ENCODE measurements at regions not wholly inside any gene's neighbourhood (a gene's known extent, or its start where the extent isn't known, plus 50 kb on each side); places are given as distances from the start of the nearest gene placed in this dataset.
"Not testable (repeated sequence)": the region's sequence is repeated elsewhere in the genome, so short reads cannot be mapped to it uniquely, and the experiment has no call there.

DNA sequence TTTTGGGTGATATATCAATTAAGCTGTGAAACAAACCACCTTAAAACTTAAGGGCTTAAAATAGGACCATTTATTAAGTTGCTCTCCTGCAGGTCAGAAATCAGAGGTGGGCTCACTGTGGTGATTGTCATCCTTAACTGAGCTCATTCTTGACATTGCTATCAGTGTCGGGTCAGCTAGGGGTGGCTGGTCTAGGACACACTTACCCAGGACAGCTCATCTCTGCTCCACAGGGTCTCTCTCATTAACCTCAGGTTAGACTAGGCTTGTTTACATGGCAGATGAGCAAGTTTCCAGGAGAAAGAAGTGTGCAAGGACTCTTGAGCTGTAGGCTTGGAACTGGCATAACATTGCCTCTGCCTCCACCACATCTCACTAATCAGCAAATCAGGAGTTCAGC, 601.0 kb upstream of the RAG2 start:
- H3K4me1 ChIP-seq (ENCODE audit: insufficient read depth, low read length) = peaks cover 10% of the 10 kb centered on the region; the same call in 1 of the 2 replicates
- H3K36me3 ChIP-seq (ENCODE audit: insufficient read depth, low read length) = no peaks in the 10 kb centered on the region
- no peak overlapping the region for H3K4me3 ChIP-seq (ENCODE audit: low read length)
- no peak overlapping the region for H3K27ac ChIP-seq (ENCODE audit: low read depth, low read length)
- peaks cover 17% of the 10 kb centered on the region for H3K9me3 ChIP-seq (ENCODE audit: insufficient read depth, low read depth, low read length)
- H3K9ac ChIP-seq (ENCODE audit: low read depth, low read length) = no peak overlapping the region
- WGBS = 87% methylated on average over 1 of the region's 1 CpG
- H3K27me3 ChIP-seq (ENCODE audit: insufficient read depth, low read length) = no peaks in the 10 kb centered on the region

DNA sequence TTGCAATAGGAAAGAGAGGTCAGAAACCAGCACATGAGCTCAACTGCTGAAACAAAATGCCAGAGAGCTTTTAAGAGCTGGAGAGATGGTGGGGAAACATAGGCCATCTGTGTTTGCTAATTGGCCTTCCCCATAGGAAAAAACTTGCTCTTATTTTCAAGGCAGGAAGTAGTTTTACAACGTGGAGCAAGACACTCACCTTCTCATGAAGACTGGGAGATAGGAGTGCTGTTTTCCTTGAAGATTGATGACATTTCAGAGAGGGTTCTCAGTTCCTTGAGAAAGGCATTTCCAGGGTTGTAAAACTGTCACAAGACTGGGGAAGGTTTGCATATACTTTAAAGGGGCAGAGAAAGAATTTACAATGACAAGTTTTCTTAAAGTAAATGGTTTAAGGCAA, 586.3 kb upstream of the RAG2 start:
- Histone ChIP-seq H3K9ac (ENCODE audit: low read depth, low read length) (no peak overlapping the region), H3K36me3 (ENCODE audit: insufficient read depth, low read length) (no peaks in the 10 kb centered on the region), H3K27ac (ENCODE audit: low read depth, low read length) (no peak overlapping the region), H3K4me1 (ENCODE audit: insufficient read depth, low read length) (peaks cover 7% of the 10 kb centered on the region; the same call in 1 of the 2 replicates), H3K9me3 (ENCODE audit: insufficient read depth, low read depth, low read length) (peaks cover 19% of the 10 kb centered on the region; the same call in 1 of the 2 replicates), H3K27me3 (ENCODE audit: insufficient read depth, low read length) (no peaks in the 10 kb centered on the region), H3K4me3 (ENCODE audit: low read length) (no peak overlapping the region)
- 36% methylated on average over 1 of the region's 1 CpG for WGBS

DNA sequence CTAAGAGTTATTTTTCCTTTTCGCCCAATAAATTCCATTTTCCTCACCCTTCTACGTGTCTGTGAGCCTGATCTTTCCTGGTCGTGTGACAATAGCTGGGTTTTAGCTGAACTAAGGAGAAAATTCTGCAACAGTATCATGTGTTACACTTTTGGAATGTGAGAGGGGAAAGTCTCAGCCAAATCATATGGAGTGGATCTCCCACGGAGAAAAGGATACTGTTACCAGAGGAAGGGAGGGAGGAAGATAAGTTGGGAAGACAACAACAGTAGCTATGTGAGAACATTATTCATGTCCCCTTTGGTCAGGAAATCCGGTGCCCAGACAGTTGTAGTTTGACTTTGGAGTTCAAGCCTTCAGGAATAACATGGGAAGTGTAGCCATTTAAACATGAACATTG, 584.0 kb upstream of the RAG2 start:
- H3K27me3 ChIP-seq (ENCODE audit: insufficient read depth, low read length) = no peaks in the 10 kb centered on the region
- H3K27ac ChIP-seq (ENCODE audit: low read depth, low read length) = no peak overlapping the region
- no peak overlapping the region for H3K4me3 ChIP-seq (ENCODE audit: low read length)
- H3K9me3 ChIP-seq (ENCODE audit: insufficient read depth, low read depth, low read length) = peaks cover 19% of the 10 kb centered on the region; the same call in 1 of the 2 replicates
- 92% methylated on average over 5 of the region's 5 CpGs for WGBS
- no peaks in the 10 kb centered on the region for H3K36me3 ChIP-seq (ENCODE audit: insufficient read depth, low read length)
- H3K4me1 ChIP-seq (ENCODE audit: insufficient read depth, low read length) = peaks cover 7% of the 10 kb centered on the region; the same call in 1 of the 2 replicates
- no peak overlapping the region for H3K9ac ChIP-seq (ENCODE audit: low read depth, low read length)

DNA sequence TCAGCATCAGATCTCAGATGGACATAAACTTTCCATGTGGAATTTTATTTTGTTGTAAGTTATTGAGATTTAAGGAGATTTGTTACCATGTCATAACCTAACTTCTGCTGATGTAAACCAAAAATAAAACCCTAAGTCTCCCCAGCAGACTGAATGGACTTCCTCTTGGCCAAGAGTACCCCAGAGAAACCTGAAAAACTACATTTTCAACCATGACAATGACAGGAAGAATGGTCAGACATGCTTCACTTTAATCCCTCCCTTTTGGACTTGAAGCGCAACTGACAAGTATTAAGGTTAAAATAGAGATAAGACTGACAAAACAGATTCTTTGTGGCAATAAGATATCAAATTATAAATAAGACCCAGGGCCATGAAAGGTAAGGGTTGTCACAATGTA, 579.7 kb upstream of the RAG2 start:
- H3K27ac ChIP-seq (ENCODE audit: low read depth, low read length) = no peak overlapping the region
- peaks cover 19% of the 10 kb centered on the region; the same call in 1 of the 2 replicates for H3K9me3 ChIP-seq (ENCODE audit: insufficient read depth, low read depth, low read length)
- H3K4me1 ChIP-seq (ENCODE audit: insufficient read depth, low read length) = peaks cover under 1% of the 10 kb centered on the region; the same call in 1 of the 2 replicates
- no peaks in the 10 kb centered on the region for H3K36me3 ChIP-seq (ENCODE audit: insufficient read depth, low read length)
- H3K9ac ChIP-seq (ENCODE audit: low read depth, low read length) = no peak overlapping the region
- WGBS = no CpG with 5 or more reads among the region's 1 CpG
- no peaks in the 10 kb centered on the region for H3K27me3 ChIP-seq (ENCODE audit: insufficient read depth, low read length)
- no peak overlapping the region for H3K4me3 ChIP-seq (ENCODE audit: low read length)

DNA sequence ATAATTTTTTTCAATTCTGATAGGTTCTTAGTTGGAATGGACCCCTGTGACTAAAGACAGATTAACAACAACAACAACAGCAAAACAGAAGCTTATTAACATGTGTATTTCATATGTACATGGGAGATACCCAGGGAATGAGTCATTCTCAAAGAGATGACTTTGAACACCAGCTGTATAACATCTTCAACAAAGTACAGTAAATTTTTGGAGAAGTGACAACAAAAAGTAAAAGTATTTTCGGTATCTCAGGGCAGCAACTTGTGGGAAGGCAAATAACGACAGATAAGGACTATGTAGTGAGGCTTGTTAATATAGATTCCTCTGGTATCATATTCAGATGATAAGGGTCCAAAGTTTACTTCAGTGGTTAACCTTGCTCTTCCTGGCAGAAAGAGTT, 573.4 kb upstream of the RAG2 start:
- Histone ChIP-seq H3K4me3 (ENCODE audit: low read length) (no peak overlapping the region), H3K9me3 (ENCODE audit: insufficient read depth, low read depth, low read length) (no peaks in the 10 kb centered on the region), H3K4me1 (ENCODE audit: insufficient read depth, low read length) (no peaks in the 10 kb centered on the region), H3K27ac (ENCODE audit: low read depth, low read length) (no peak overlapping the region), H3K9ac (ENCODE audit: low read depth, low read length) (no peak overlapping the region), H3K27me3 (ENCODE audit: insufficient read depth, low read length) (no peaks in the 10 kb centered on the region), H3K36me3 (ENCODE audit: insufficient read depth, low read length) (no peaks in the 10 kb centered on the region)
- WGBS = 100% methylated on average over 2 of the region's 2 CpGs

DNA sequence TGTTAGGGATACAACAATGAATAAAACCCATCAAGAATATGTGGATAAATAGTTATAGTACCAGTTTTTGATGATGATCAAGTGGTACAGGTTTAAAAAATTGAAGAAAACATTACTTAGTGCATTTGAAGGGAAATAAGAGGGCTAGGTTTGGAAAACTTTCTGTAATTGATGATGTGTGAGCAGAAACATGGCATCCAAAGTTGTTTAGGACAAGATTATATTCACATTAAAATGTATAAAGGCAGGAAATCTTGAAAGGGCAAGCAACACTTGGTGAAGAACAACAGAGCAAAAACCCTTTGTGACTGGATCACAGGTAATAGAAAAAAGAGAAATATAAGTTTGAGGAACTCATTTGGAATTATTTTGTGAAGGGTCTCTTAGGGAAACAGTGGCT, 572.3 kb upstream of the RAG2 start:
- H3K9ac ChIP-seq (ENCODE audit: low read depth, low read length) = no peak overlapping the region
- H3K9me3 ChIP-seq (ENCODE audit: insufficient read depth, low read depth, low read length) = no peaks in the 10 kb centered on the region
- H3K4me1 ChIP-seq (ENCODE audit: insufficient read depth, low read length) = no peaks in the 10 kb centered on the region
- no peaks in the 10 kb centered on the region for H3K36me3 ChIP-seq (ENCODE audit: insufficient read depth, low read length)
- no peaks in the 10 kb centered on the region for H3K27me3 ChIP-seq (ENCODE audit: insufficient read depth, low read length)
- H3K27ac ChIP-seq (ENCODE audit: low read depth, low read length) = no peak overlapping the region
- no peak overlapping the region for H3K4me3 ChIP-seq (ENCODE audit: low read length)

DNA sequence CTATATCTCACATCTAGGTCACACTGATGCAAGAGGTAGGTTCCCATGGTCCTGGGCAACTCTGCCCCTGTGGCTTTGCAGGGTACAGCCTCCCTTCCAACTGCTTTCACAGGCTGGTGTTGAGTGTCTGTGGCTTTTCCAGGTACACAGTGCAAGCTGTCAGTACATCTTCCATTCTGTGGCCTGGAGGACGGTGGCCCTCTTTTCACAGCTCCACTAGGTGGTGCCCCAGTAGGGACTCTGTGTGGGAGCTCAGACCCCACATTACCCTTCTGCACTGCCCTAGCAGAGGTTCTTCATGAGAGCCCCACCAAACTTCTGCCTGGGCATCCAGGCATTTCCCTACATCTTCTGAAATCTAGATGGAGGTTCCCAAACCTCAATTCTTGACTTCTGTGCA, 547.4 kb upstream of the RAG2 start:
- not testable (repeated sequence) for H3K9me3 ChIP-seq (ENCODE audit: insufficient read depth, low read depth, low read length); H3K4me3 ChIP-seq (ENCODE audit: low read length); H3K36me3 ChIP-seq (ENCODE audit: insufficient read depth, low read length); H3K4me1 ChIP-seq (ENCODE audit: insufficient read depth, low read length); H3K9ac ChIP-seq (ENCODE audit: low read depth, low read length); H3K27ac ChIP-seq (ENCODE audit: low read depth, low read length); H3K27me3 ChIP-seq (ENCODE audit: insufficient read depth, low read length)
- 92% methylated on average over 1 of the region's 1 CpG for WGBS

DNA sequence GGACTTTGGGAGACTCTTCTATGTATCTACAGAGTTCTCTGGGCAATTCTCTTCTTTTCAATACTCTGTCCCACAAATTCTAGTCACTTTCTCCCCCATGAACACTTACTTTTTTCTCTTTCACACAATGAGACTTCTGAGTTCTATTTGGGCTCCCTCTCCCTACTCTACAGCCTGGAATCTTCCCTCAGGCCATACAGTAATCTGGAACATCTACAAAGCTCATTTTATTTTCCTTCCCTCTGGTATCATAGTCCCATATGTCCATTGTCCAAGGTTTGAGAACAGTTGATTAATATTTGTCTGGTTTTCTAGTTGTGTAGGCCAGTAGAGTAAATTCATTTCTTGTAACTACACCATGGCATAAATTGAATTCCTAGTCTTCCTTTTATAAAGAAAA, 544.6 kb upstream of the RAG2 start:
- no peak overlapping the region for H3K4me3 ChIP-seq (ENCODE audit: low read length)
- H3K9ac ChIP-seq (ENCODE audit: low read depth, low read length) = no peak overlapping the region

DNA sequence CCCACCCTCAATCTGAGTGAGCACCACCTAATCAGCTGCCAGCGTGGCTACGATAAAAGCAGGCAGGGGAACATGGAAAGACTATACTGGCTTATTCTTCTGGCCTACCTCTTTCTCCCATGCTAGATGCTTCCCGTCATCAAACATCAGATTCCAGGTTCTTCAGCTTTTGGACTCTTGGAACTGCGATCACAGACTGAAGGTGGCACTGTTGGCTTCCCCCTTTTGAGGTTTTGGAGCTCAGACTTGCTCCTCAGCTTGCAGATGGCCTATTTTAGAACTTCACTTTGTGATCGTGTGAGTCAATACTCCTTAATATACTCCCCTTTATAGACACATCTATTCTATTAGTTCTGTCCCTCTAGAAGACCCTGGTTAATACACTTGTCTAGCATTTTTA, 543.7 kb upstream of the RAG2 start:
- WGBS = 92% methylated on average over 5 of the region's 5 CpGs
- H3K4me3 ChIP-seq (ENCODE audit: low read length) = no peak overlapping the region
- no peaks in the 10 kb centered on the region for H3K9me3 ChIP-seq (ENCODE audit: insufficient read depth, low read depth, low read length)
- no peaks in the 10 kb centered on the region for H3K27me3 ChIP-seq (ENCODE audit: insufficient read depth, low read length)
- H3K4me1 ChIP-seq (ENCODE audit: insufficient read depth, low read length) = no peaks in the 10 kb centered on the region
- H3K36me3 ChIP-seq (ENCODE audit: insufficient read depth, low read length) = no peaks in the 10 kb centered on the region
- H3K9ac ChIP-seq (ENCODE audit: low read depth, low read length) = no peak overlapping the region
- H3K27ac ChIP-seq (ENCODE audit: low read depth, low read length) = no peak overlapping the region

More for the DNA sequence above, 544.6 kb upstream of the RAG2 start:
- Histone ChIP-seq H3K9me3 (ENCODE audit: insufficient read depth, low read depth, low read length) (no peaks in the 10 kb centered on the region), H3K4me1 (ENCODE audit: insufficient read depth, low read length) (no peaks in the 10 kb centered on the region), H3K27me3 (ENCODE audit: insufficient read depth, low read length) (no peaks in the 10 kb centered on the region), H3K27ac (ENCODE audit: low read depth, low read length) (no peak overlapping the region), H3K36me3 (ENCODE audit: insufficient read depth, low read length) (no peaks in the 10 kb centered on the region)

DNA sequence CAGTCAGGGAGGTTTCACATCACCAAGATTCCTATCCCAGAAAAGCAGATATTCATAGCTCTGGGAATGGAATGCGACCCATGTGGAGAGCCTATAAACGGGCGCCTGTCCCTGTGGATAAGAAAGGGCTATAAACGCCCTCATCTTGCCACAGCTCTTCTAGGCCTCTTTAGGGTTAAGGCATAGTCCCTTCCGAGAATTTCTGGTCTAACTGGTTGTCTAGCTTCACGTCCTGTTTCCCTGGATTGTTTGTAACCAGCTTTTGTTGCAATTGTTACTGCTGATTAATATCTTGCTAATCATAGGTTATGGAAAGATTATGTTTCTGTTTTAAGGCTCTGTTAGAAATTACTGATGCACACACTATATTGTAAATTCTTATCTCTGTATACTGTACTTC, 537.6 kb upstream of the RAG2 start:
- H3K36me3 ChIP-seq (ENCODE audit: insufficient read depth, low read length); H3K27ac ChIP-seq (ENCODE audit: low read depth, low read length); H3K4me3 ChIP-seq (ENCODE audit: low read length); H3K27me3 ChIP-seq (ENCODE audit: insufficient read depth, low read length); H3K4me1 ChIP-seq (ENCODE audit: insufficient read depth, low read length); H3K9ac ChIP-seq (ENCODE audit: low read depth, low read length): not testable (repeated sequence)
- H3K9me3 ChIP-seq (ENCODE audit: insufficient read depth, low read depth, low read length) = peaks cover 11% of the 10 kb centered on the region
- WGBS = 90% methylated on average over 6 of the region's 6 CpGs

DNA sequence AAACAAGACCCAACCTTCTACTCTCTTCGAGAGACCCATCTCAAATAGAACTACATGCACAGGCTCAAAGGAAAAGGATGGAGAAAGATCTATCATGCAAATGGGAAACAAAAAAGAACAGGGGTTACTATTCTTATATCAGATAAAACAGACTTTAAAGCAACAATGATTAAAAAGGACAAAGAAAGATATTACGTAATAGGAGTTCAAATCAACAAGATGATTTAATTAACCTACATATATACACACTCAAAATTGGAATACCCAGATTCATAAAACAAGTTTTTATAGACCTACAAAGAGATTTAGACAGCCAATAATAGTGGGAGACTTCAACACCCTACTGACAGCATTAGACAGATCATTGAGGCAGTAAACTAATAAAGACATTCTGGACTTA, 536.6 kb upstream of the RAG2 start:
- Histone ChIP-seq H3K9me3 (ENCODE audit: insufficient read depth, low read depth, low read length) (peaks cover 18% of the 10 kb centered on the region), H3K27ac (ENCODE audit: low read depth, low read length) (no peak overlapping the region), H3K27me3 (ENCODE audit: insufficient read depth, low read length) (no peaks in the 10 kb centered on the region), H3K36me3 (ENCODE audit: insufficient read depth, low read length) (no peaks in the 10 kb centered on the region), H3K4me1 (ENCODE audit: insufficient read depth, low read length) (0 out of 2 replicates have a peak, but pooled peaks cover 3% of the 10 kb centered on the region), H3K4me3 (ENCODE audit: low read length) (no peak overlapping the region), H3K9ac (ENCODE audit: low read depth, low read length) (no peak overlapping the region)
- 43% methylated on average over 2 of the region's 2 CpGs for WGBS

DNA sequence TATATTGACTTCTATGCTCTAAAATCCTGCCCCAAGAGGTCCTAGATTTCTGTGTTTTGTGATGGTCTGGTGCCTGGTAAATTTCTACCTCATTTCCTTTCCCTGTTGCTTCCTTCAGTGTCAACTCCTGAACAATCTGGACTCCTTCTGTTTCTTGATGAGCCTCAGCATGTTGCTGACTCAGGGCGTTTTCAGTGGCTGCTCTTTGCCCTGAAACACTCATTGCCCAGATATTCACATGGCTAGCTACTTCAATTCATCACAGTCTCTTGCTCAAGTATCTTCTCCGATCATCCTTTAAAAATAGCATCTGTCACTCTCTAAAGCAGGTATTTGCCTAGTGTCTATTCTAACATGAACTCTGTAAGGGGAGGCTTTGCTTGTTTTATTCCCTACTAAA, 526.3 kb upstream of the RAG2 start:
- Histone ChIP-seq H3K4me3 (ENCODE audit: low read length) (no peak overlapping the region), H3K27me3 (ENCODE audit: insufficient read depth, low read length) (no peaks in the 10 kb centered on the region)

More for the DNA sequence above, 526.3 kb upstream of the RAG2 start:
- no peaks in the 10 kb centered on the region for H3K36me3 ChIP-seq (ENCODE audit: insufficient read depth, low read length)
- WGBS = 87% methylated on average over 2 of the region's 2 CpGs
- H3K27ac ChIP-seq (ENCODE audit: low read depth, low read length) = no peak overlapping the region
- no peak overlapping the region for H3K9ac ChIP-seq (ENCODE audit: low read depth, low read length)
- no peaks in the 10 kb centered on the region; the same call in 1 of the 2 replicates for H3K9me3 ChIP-seq (ENCODE audit: insufficient read depth, low read depth, low read length)
- no peaks in the 10 kb centered on the region for H3K4me1 ChIP-seq (ENCODE audit: insufficient read depth, low read length)
